Activated T-helper 1 cell treated with anti-CD3 and anti-CD28 coated beads, Interleukin-12 subunit alpha, Interleukin-12 subunit beta, Interleukin-2, Interleukin-4 antibody, amounts not matched to agents 30 ng/mL and 10 ng/mL and 1 ng/mL, durations not matched to agents 14 hours and 24 hours and 36 hours (primary cell): ENCODE measurements at regions not wholly inside any gene's neighbourhood (a gene's known extent, or its start where the extent isn't known, plus 50 kb on each side); places are given as distances from the start of the nearest gene placed in this dataset.

Experiments used
- DNase-seq: peaks from one replicate; pipeline ENCODE4 v3.0.0; 2021; ENCODE audit warnings: low spot score
- H3K27ac Mint-ChIP-seq: one replicate; pipeline ENCODE4 v1.8.0; 2021; ENCODE audit warnings: mild to moderate bottlenecking, mixed read lengths
- H3K27me3 Mint-ChIP-seq: one replicate; pipeline ENCODE4 v1.8.0; 2022; ENCODE audit warnings: mild to moderate bottlenecking, moderate library complexity, mixed read lengths; ENCODE audit not compliant: insufficient read depth
- H3K36me3 Mint-ChIP-seq: one replicate; pipeline ENCODE4 v1.8.0; 2021; ENCODE audit warnings: low read depth, mixed read lengths
- H3K4me1 Mint-ChIP-seq: one replicate; pipeline ENCODE4 v1.8.0; 2021; ENCODE audit warnings: low read depth, mixed read lengths
- H3K4me3 Mint-ChIP-seq: one replicate; pipeline ENCODE4 v1.8.0; 2021; ENCODE audit warnings: mild to moderate bottlenecking, moderate library complexity, mixed read lengths
- H3K9me3 Mint-ChIP-seq: one replicate; pipeline ENCODE4 v1.8.0; 2021; ENCODE audit warnings: mixed read lengths
- intact Hi-C: fragments of 100-400 bp; cut with micrococcal nuclease; formaldehyde crosslinking; loops from one replicate; pipeline ENCODE4 v1.15.1; 2024

- Mint-ChIP-seq H3K9me3 (no peaks in the 10 kb centered on the region), H3K27me3 (no peaks in the 10 kb centered on the region), H3K36me3 (no peaks in the 10 kb centered on the region), H3K4me1 (no peaks in the 10 kb centered on the region), H3K4me3 (no peak overlapping the region), H3K27ac (no peak overlapping the region)
- intact Hi-C loops = no loop called here
- no peak for DNase-seq
Measured at GRCh38 chr18:67621049-67621713, 104.7 kb upstream of the DSEL start.

GRCh38 chr18:67618061-67618460 lies 101.5 kb upstream of the DSEL start:
- no peaks in the 10 kb centered on the region for H3K9me3 Mint-ChIP-seq
- intact Hi-C loops = no loop called here
- no peaks in the 10 kb centered on the region for H3K36me3 Mint-ChIP-seq
- H3K4me1 Mint-ChIP-seq = no peaks in the 10 kb centered on the region
- H3K4me3 Mint-ChIP-seq = no peak overlapping the region
- H3K27ac Mint-ChIP-seq = no peak overlapping the region
- DNase-seq = no peak
- H3K27me3 Mint-ChIP-seq = no peaks in the 10 kb centered on the region

- Mint-ChIP-seq H3K27ac (no peak overlapping the region), H3K36me3 (no peaks in the 10 kb centered on the region), H3K27me3 (no peaks in the 10 kb centered on the region), H3K4me1 (no peaks in the 10 kb centered on the region), H3K4me3 (no peak overlapping the region), H3K9me3 (no peaks in the 10 kb centered on the region)
- intact Hi-C loops = no loop called here
- no peak for DNase-seq
Measured at GRCh38 chr18:67615876-67616275, 99.4 kb upstream of the DSEL start.

- Mint-ChIP-seq H3K27ac (no peak overlapping the region), H3K36me3 (no peaks in the 10 kb centered on the region), H3K4me1 (no peaks in the 10 kb centered on the region), H3K27me3 (no peaks in the 10 kb centered on the region), H3K9me3 (no peaks in the 10 kb centered on the region), H3K4me3 (no peak overlapping the region)
- intact Hi-C loops = no loop called here
- DNase-seq = no peak
Measured at GRCh38 chr18:67613731-67614130, 97.2 kb upstream of the DSEL start.

- intact Hi-C loops = no loop called here
Measured at GRCh38 chr18:67612281-67612680, 95.8 kb upstream of the DSEL start.

GRCh38 chr18:67608615-67609273 lies 92.2 kb upstream of the DSEL start:
- Mint-ChIP-seq H3K4me3 (no peak overlapping the region), H3K4me1 (no peaks in the 10 kb centered on the region), H3K27me3 (no peaks in the 10 kb centered on the region), H3K36me3 (no peaks in the 10 kb centered on the region), H3K9me3 (no peaks in the 10 kb centered on the region), H3K27ac (no peak overlapping the region)
- DNase-seq = no peak
- intact Hi-C loops = no loop called here

More at GRCh38 chr18:67612281-67612680, 95.8 kb upstream of the DSEL start:
- Mint-ChIP-seq H3K36me3 (no peaks in the 10 kb centered on the region), H3K4me1 (no peaks in the 10 kb centered on the region), H3K4me3 (no peak overlapping the region), H3K27ac (no peak overlapping the region), H3K9me3 (no peaks in the 10 kb centered on the region), H3K27me3 (no peaks in the 10 kb centered on the region)
- DNase-seq = no peak

GRCh38 chr18:67608191-67608590 lies 91.7 kb upstream of the DSEL start:
- H3K9me3 Mint-ChIP-seq = no peaks in the 10 kb centered on the region
- no peaks in the 10 kb centered on the region for H3K36me3 Mint-ChIP-seq
- no peak overlapping the region for H3K27ac Mint-ChIP-seq
- no peak for DNase-seq
- intact Hi-C loops = no loop called here
- no peaks in the 10 kb centered on the region for H3K27me3 Mint-ChIP-seq
- no peak overlapping the region for H3K4me3 Mint-ChIP-seq
- no peaks in the 10 kb centered on the region for H3K4me1 Mint-ChIP-seq

- H3K36me3 Mint-ChIP-seq = no peaks in the 10 kb centered on the region
- H3K27me3 Mint-ChIP-seq = no peaks in the 10 kb centered on the region
- H3K4me3 Mint-ChIP-seq = no peak overlapping the region
- H3K9me3 Mint-ChIP-seq = no peaks in the 10 kb centered on the region
- H3K27ac Mint-ChIP-seq = no peak overlapping the region
- intact Hi-C loops = no loop called here
- no peak for DNase-seq
- H3K4me1 Mint-ChIP-seq = no peaks in the 10 kb centered on the region
Measured at GRCh38 chr18:67600181-67601180, 84.0 kb upstream of the DSEL start.

- Mint-ChIP-seq H3K27ac (no peak overlapping the region), H3K4me1 (no peaks in the 10 kb centered on the region), H3K27me3 (no peaks in the 10 kb centered on the region), H3K36me3 (no peaks in the 10 kb centered on the region), H3K9me3 (no peaks in the 10 kb centered on the region), H3K4me3 (no peak overlapping the region)
- DNase-seq = no peak
- intact Hi-C loops = no loop called here
Measured at GRCh38 chr18:67599277-67599676, 82.8 kb upstream of the DSEL start.

GRCh38 chr18:67597759-67598158 lies 81.2 kb upstream of the DSEL start:
- intact Hi-C loops = no loop called here
- Mint-ChIP-seq H3K9me3 (no peaks in the 10 kb centered on the region), H3K36me3 (no peaks in the 10 kb centered on the region), H3K27me3 (no peaks in the 10 kb centered on the region), H3K27ac (no peak overlapping the region), H3K4me1 (no peaks in the 10 kb centered on the region), H3K4me3 (no peak overlapping the region)
- no peak for DNase-seq

- Mint-ChIP-seq H3K4me1 (no peaks in the 10 kb centered on the region), H3K27ac (no peak overlapping the region), H3K36me3 (no peaks in the 10 kb centered on the region), H3K27me3 (no peaks in the 10 kb centered on the region), H3K9me3 (no peaks in the 10 kb centered on the region), H3K4me3 (no peak overlapping the region)
- DNase-seq = no peak
- intact Hi-C loops = no loop called here
Measured at GRCh38 chr18:67596003-67596402, 79.5 kb upstream of the DSEL start.

GRCh38 chr18:67590571-67591141 lies 74.1 kb upstream of the DSEL start:
- Mint-ChIP-seq H3K9me3 (no peaks in the 10 kb centered on the region), H3K27me3 (no peaks in the 10 kb centered on the region), H3K27ac (no peak overlapping the region), H3K4me1 (no peaks in the 10 kb centered on the region), H3K4me3 (no peak overlapping the region), H3K36me3 (no peaks in the 10 kb centered on the region)
- intact Hi-C loops = no loop called here
- DNase-seq = no peak

- no peaks in the 10 kb centered on the region for H3K27me3 Mint-ChIP-seq
- H3K4me1 Mint-ChIP-seq = no peaks in the 10 kb centered on the region
- no peak overlapping the region for H3K27ac Mint-ChIP-seq
- no peak for DNase-seq
- H3K4me3 Mint-ChIP-seq = no peak overlapping the region
- intact Hi-C loops = no loop called here
- no peaks in the 10 kb centered on the region for H3K9me3 Mint-ChIP-seq
- H3K36me3 Mint-ChIP-seq = no peaks in the 10 kb centered on the region
Measured at GRCh38 chr18:67589325-67589724, 72.8 kb upstream of the DSEL start.
